SK-N-SH treated with all-trans-retinoic acid at 6 μM for 48 hours (cell line): ENCODE measurements at regions not wholly inside any gene's neighbourhood (a gene's known extent, or its start where the extent isn't known, plus 50 kb on each side); places are given as distances from the start of the nearest gene placed in this dataset.

Experiments used
- ATAC-seq: fragments of 200-7000 bp; cut with Tn5 transposase; 3 replicates; pipeline ENCODE4 v1.9.1; 2020; ENCODE audit warnings: mild to moderate bottlenecking, moderate library complexity
- ARNTL ChIP-seq: fragments of 450-650 bp; formaldehyde crosslinking; IDR thresholded peaks from 2 replicates; pipeline ENCODE4 v1.5.0; 2020; ENCODE audit warnings: low read depth, mild to moderate bottlenecking, moderate library complexity, borderline replicate concordance
- BACH2 ChIP-seq: fragments of 250-450 bp; sonication (Bioruptor Pico); IDR thresholded peaks from 2 replicates; pipeline ENCODE4 v1.9.0; 2021; ENCODE audit warnings: mild to moderate bottlenecking, borderline replicate concordance
- CREB5 ChIP-seq: fragments of 250-450 bp; sonication (Bioruptor Pico); IDR thresholded peaks from 2 replicates; pipeline ENCODE4 v1.5.1; 2020; ENCODE audit warnings: low read depth, mild to moderate bottlenecking, moderate library complexity
- CSDC2 ChIP-seq: fragments of 250-450 bp; sonication (Bioruptor Pico); IDR thresholded peaks from 2 replicates; pipeline ENCODE4 v1.5.0; 2020; ENCODE audit warnings: mild to moderate bottlenecking, moderate library complexity
- CSRNP3 ChIP-seq: fragments of 250-450 bp; sonication (Bioruptor Pico); IDR thresholded peaks from 2 replicates; pipeline ENCODE4 v1.5.1; 2021; ENCODE audit warnings: mild to moderate bottlenecking, moderate library complexity
- ESRRG ChIP-seq: fragments of 250-450 bp; sonication (Bioruptor Pico); IDR thresholded peaks from 2 replicates; pipeline ENCODE4 v1.6.1; 2021; ENCODE audit warnings: mild to moderate bottlenecking
- GLIS3 ChIP-seq: fragments of 250-450 bp; sonication (Bioruptor Pico); IDR thresholded peaks from 2 replicates; pipeline ENCODE4 v1.5.0; 2020; ENCODE audit warnings: mild to moderate bottlenecking, moderate library complexity
- ISL1 ChIP-seq: fragments of 250-450 bp; sonication (Bioruptor Pico); IDR thresholded peaks from 2 replicates; pipeline ENCODE4 v2.1.2; 2022; ENCODE audit warnings: mild to moderate bottlenecking, moderate library complexity
- OSR1 ChIP-seq: fragments of 250-450 bp; sonication (Bioruptor Pico); IDR thresholded peaks from 2 replicates; pipeline ENCODE4 v1.8.0; 2022; ENCODE audit warnings: moderate library complexity, mild to moderate bottlenecking, inconsistent platforms
- PATZ1 ChIP-seq: fragments of 250-450 bp; sonication (Bioruptor Pico); IDR thresholded peaks from 2 replicates; pipeline ENCODE4 v1.8.0; 2020; ENCODE audit warnings: mild to moderate bottlenecking, moderate library complexity, borderline replicate concordance
- POU6F1 ChIP-seq: fragments of 250-450 bp; sonication (Bioruptor Pico); IDR thresholded peaks from 2 replicates; pipeline ENCODE4 v1.8.0; 2021; ENCODE audit warnings: low read depth, mild to moderate bottlenecking, moderate library complexity, borderline replicate concordance
- RARB ChIP-seq: fragments of 250-450 bp; sonication (Bioruptor Pico); IDR thresholded peaks from 2 replicates; pipeline ENCODE4 v1.8.0; 2021; ENCODE audit warnings: mild to moderate bottlenecking, moderate library complexity
- SNAI2 ChIP-seq: fragments of 250-450 bp; sonication (Bioruptor Pico); IDR thresholded peaks from 2 replicates; pipeline ENCODE4 v1.5.0; 2020; ENCODE audit warnings: mild to moderate bottlenecking, moderate library complexity
- TCF4 ChIP-seq: fragments of 250-450 bp; sonication (Bioruptor Pico); IDR thresholded peaks from 2 replicates; pipeline ENCODE4 v1.8.0; 2021; ENCODE audit warnings: mild to moderate bottlenecking, moderate library complexity, borderline replicate concordance
- TOX ChIP-seq: fragments of 250-450 bp; sonication (Bioruptor Pico); IDR thresholded peaks from 2 replicates; pipeline ENCODE4 v1.8.0; 2021; ENCODE audit warnings: mild to moderate bottlenecking, moderate library complexity, borderline replicate concordance
- TSHZ2 ChIP-seq: fragments of 250-450 bp; sonication (Bioruptor Pico); IDR thresholded peaks from 2 replicates; pipeline ENCODE4 v1.5.0; 2020; ENCODE audit warnings: mild to moderate bottlenecking, moderate library complexity
- ZC3H10 ChIP-seq: fragments of 250-450 bp; sonication (Bioruptor Pico); IDR thresholded peaks from 2 replicates; pipeline ENCODE4 v1.5.1; 2021; ENCODE audit warnings: mild to moderate bottlenecking, moderate library complexity
- ZFP3 ChIP-seq: fragments of 250-450 bp; sonication (Bioruptor Pico); IDR thresholded peaks from 2 replicates; pipeline ENCODE4 v1.5.0; 2020; ENCODE audit warnings: mild to moderate bottlenecking, moderate library complexity
- ZFP30 ChIP-seq: fragments of 450-650 bp; formaldehyde crosslinking; IDR thresholded peaks from 2 replicates; pipeline ENCODE4 v1.5.0; 2022; ENCODE audit warnings: mild to moderate bottlenecking, moderate library complexity
- ZNF565 ChIP-seq: fragments of 450-650 bp; formaldehyde crosslinking; conservative IDR thresholded peaks from 2 replicates; pipeline ENCODE4 v1.5.0; 2020; ENCODE audit warnings: low read depth, mild to moderate bottlenecking, moderate library complexity
- ZNF70 ChIP-seq: fragments of 450-650 bp; formaldehyde crosslinking; IDR thresholded peaks from 2 replicates; pipeline ENCODE4 v1.5.0; 2020; ENCODE audit warnings: mild to moderate bottlenecking, moderate library complexity
- ZNF8 ChIP-seq: fragments of 450-650 bp; formaldehyde crosslinking; IDR thresholded peaks from 2 replicates; pipeline ENCODE4 v1.5.0; 2020; ENCODE audit warnings: mild to moderate bottlenecking, moderate library complexity

GRCh38 chr2:43085929-43086328 lies 140.5 kb downstream of the ZFP36L2 start:
- ATAC-seq, result no peak
- TF ChIP-seq ESRRG (CRISPR knock-in tag) (0 out of 2 replicates have a peak, but pooled peaks have one; percentile 15), ZC3H10 (CRISPR knock-in tag) (no peak)
- TF ChIP-seq, all 23 proteins: peak for 1

- TF ChIP-seq ZNF565 (CRISPR knock-in tag), result no peak
- TF ChIP-seq TSHZ2 (CRISPR knock-in tag), result no peak
- TF ChIP-seq PATZ1 (CRISPR knock-in tag), result no peak
- TF ChIP-seq ZFP3, result no peak
- no peak for TF ChIP-seq ARNTL (CRISPR knock-in tag)
- TF ChIP-seq ZFP30 (CRISPR knock-in tag), result no peak
- no peak for TF ChIP-seq ISL1 (CRISPR knock-in tag)
- no peak for TF ChIP-seq RARB (CRISPR knock-in tag)
- no peak for TF ChIP-seq CSRNP3
- no peak for TF ChIP-seq POU6F1 (CRISPR knock-in tag)
- no peak for TF ChIP-seq BACH2 (CRISPR knock-in tag)
- no peak for TF ChIP-seq CREB5 (CRISPR knock-in tag)
- TF ChIP-seq TOX (CRISPR knock-in tag), result no peak
- TF ChIP-seq ZNF70 (CRISPR knock-in tag), result no peak
- no peak for TF ChIP-seq ZC3H10 (CRISPR knock-in tag)
- TF ChIP-seq ZNF8 (CRISPR knock-in tag), result no peak
- no peak for ATAC-seq
These were observed 140.9 kb downstream of the ZFP36L2 start for GRCh38 chr2:43085505-43085904.

GRCh38 chr2:43084699-43085091 lies 141.7 kb downstream of the ZFP36L2 start:
- peak; percentile 3; the same call in 2 of the 3 replicates for ATAC-seq
- TF ChIP-seq ZFP30 (CRISPR knock-in tag) (no peak), ZNF70 (CRISPR knock-in tag) (no peak), TCF4 (no peak), ZFP3 (peak; percentile 73), CSDC2 (peak; percentile 82; the same call in 1 of the 2 replicates), PATZ1 (CRISPR knock-in tag) (no peak), ESRRG (CRISPR knock-in tag) (no peak), SNAI2 (CRISPR knock-in tag) (peak; percentile 84; the same call in 1 of the 2 replicates), ISL1 (CRISPR knock-in tag) (no peak; the same call in 1 of the 2 replicates), GLIS3 (0 out of 2 replicates have a peak, but pooled peaks have one; percentile 50), TOX (CRISPR knock-in tag) (no peak), BACH2 (CRISPR knock-in tag) (0 out of 2 replicates have a peak, but pooled peaks have one; percentile 25), RARB (CRISPR knock-in tag) (no peak), OSR1 (no peak), CREB5 (CRISPR knock-in tag) (no peak), CSRNP3 (no peak), ZC3H10 (CRISPR knock-in tag) (no peak), ZNF565 (CRISPR knock-in tag) (peak; percentile 31; the same call in 1 of the 2 replicates), ZNF8 (CRISPR knock-in tag) (0 out of 2 replicates have a peak, but pooled peaks have one; percentile 5), ARNTL (CRISPR knock-in tag) (no peak)
